WTC11 (cell line): ENCODE measurements at regions not wholly inside any gene's neighbourhood (a gene's known extent, or its start where the extent isn't known, plus 50 kb on each side); places are given as distances from the start of the nearest gene placed in this dataset.

Experiments
- ATAC-seq: fragments of 200-7000 bp; cut with Tn5 transposase; 2 replicates; pipeline ENCODE4 v1.10.0; 2021; ENCODE audit warnings: mild to moderate bottlenecking, moderate library complexity
- CTCF ChIA-PET: fragments of 300-600 bp; sonication (Branson Sonifier 250); formaldehyde crosslinking; loops from one replicate; lab custom pipeline; 2021; ENCODE audit warnings: antibody characterized with exemption; lab: Charles Lee
- POLR2A ChIA-PET: fragments of 350-600 bp; sonication (Branson Sonifier 250); formaldehyde crosslinking; loops from one replicate; lab custom pipeline; 2021; ENCODE audit warnings: antibody characterized with exemption; lab: Charles Lee
- DNase-seq: peaks from one replicate; pipeline ENCODE4 v3.0.0; 2021; ENCODE audit warnings: low spot score
- H3K27ac Mint-ChIP-seq: 2 replicates; pipeline ENCODE4 v1.8.0; 2021; ENCODE audit warnings: mixed read lengths
- H3K27me3 Mint-ChIP-seq: 2 replicates; pipeline ENCODE4 v1.8.0; 2021; ENCODE audit warnings: low read depth, mild to moderate bottlenecking, moderate library complexity, mixed read lengths
- H3K36me3 Mint-ChIP-seq: 2 replicates; pipeline ENCODE4 v1.8.0; 2021; ENCODE audit warnings: mixed read lengths
- H3K4me1 Mint-ChIP-seq: 2 replicates; pipeline ENCODE4 v1.8.0; 2022; ENCODE audit warnings: mixed read lengths
- H3K4me3 Mint-ChIP-seq: 2 replicates; pipeline ENCODE4 v1.8.0; 2021; ENCODE audit warnings: mild to moderate bottlenecking, moderate library complexity, mixed read lengths
- H3K9me3 Mint-ChIP-seq: 2 replicates; pipeline ENCODE4 v1.8.0; 2021; ENCODE audit warnings: mixed read lengths
- CBFB ChIP-seq: sonication (generic); formaldehyde crosslinking; IDR thresholded peaks from 2 replicates; pipeline ENCODE4 v1.8.1; 2022; ENCODE audit warnings: mild to moderate bottlenecking, low read depth, missing genetic modification reagents
- CREB1 ChIP-seq: sonication (generic); formaldehyde crosslinking; IDR thresholded peaks from 2 replicates; pipeline ENCODE4 v1.8.0; 2023; ENCODE audit warnings: mild to moderate bottlenecking, missing genetic modification reagents
- CREM ChIP-seq: sonication (generic); formaldehyde crosslinking; IDR thresholded peaks from 2 replicates; pipeline ENCODE4 v1.8.1; 2022; ENCODE audit warnings: mild to moderate bottlenecking, missing genetic modification reagents, moderate library complexity
- ELF4 ChIP-seq: sonication (generic); formaldehyde crosslinking; IDR thresholded peaks from 2 replicates; pipeline ENCODE4 v1.8.1; 2022; ENCODE audit warnings: low read depth, mild to moderate bottlenecking, moderate library complexity, missing genetic modification reagents
- GABPB1 ChIP-seq: sonication (generic); formaldehyde crosslinking; IDR thresholded peaks from 2 replicates; pipeline ENCODE4 v1.8.1; 2023; ENCODE audit warnings: mild to moderate bottlenecking, missing genetic modification reagents
- GTF2I ChIP-seq: fragments of 250-450 bp; sonication (Bioruptor Pico); conservative IDR thresholded peaks from 2 replicates; pipeline ENCODE4 v1.4.0; 2021; ENCODE audit warnings: mild to moderate bottlenecking
- IRF2 ChIP-seq: sonication (generic); formaldehyde crosslinking; IDR thresholded peaks from 2 replicates; pipeline ENCODE4 v1.8.0; 2022; ENCODE audit warnings: low read depth, missing genetic modification reagents, borderline replicate concordance
- JUN ChIP-seq: sonication (generic); formaldehyde crosslinking; IDR thresholded peaks from 2 replicates; pipeline ENCODE4 v1.8.0; 2023; ENCODE audit warnings: mild to moderate bottlenecking, missing genetic modification reagents
- RORB ChIP-seq: fragments of 250-450 bp; sonication (Bioruptor Pico); IDR thresholded peaks from 2 replicates; pipeline ENCODE4 v1.9.0; 2021; ENCODE audit warnings: mild to moderate bottlenecking
- SMAD3 ChIP-seq: sonication (generic); formaldehyde crosslinking; IDR thresholded peaks from 2 replicates; pipeline ENCODE4 v1.8.0; 2022; ENCODE audit warnings: missing genetic modification reagents, mild to moderate bottlenecking, borderline replicate concordance
- TP53 ChIP-seq: sonication (generic); formaldehyde crosslinking; IDR thresholded peaks from 2 replicates; pipeline ENCODE4 v1.8.1; 2023; ENCODE audit warnings: mild to moderate bottlenecking, missing genetic modification reagents
- ZNF423 ChIP-seq: fragments of 250-450 bp; sonication (Bioruptor Pico); IDR thresholded peaks from 2 replicates; pipeline ENCODE4 v2.1.2; 2022; ENCODE audit warnings: mild to moderate bottlenecking, moderate library complexity
- TF ChIP-seq, protein P1 (sequence below): sonication (generic); formaldehyde crosslinking; conservative IDR thresholded peaks from 2 replicates; pipeline ENCODE4 v1.8.1; 2023; ENCODE audit warnings: mild to moderate bottlenecking, low read depth, missing genetic modification reagents, moderate library complexity
- TF ChIP-seq, protein P2 (sequence below): sonication (generic); formaldehyde crosslinking; IDR thresholded peaks from 2 replicates; pipeline ENCODE4 v1.8.1; 2022; ENCODE audit warnings: mild to moderate bottlenecking, missing genetic modification reagents, moderate library complexity, borderline replicate concordance
- TF ChIP-seq, protein P3 (sequence below): fragments of 250-450 bp; sonication (Bioruptor Pico); IDR thresholded peaks from 2 replicates; pipeline ENCODE4 v1.9.0; 2021; ENCODE audit warnings: mild to moderate bottlenecking
- TF ChIP-seq, protein P4 (sequence below): fragments of 250-450 bp; sonication (Bioruptor Pico); IDR thresholded peaks from 2 replicates; pipeline ENCODE4 v2.1.2; 2022; ENCODE audit warnings: mild to moderate bottlenecking, moderate library complexity
- TF ChIP-seq, protein P5 (sequence below): sonication (generic); formaldehyde crosslinking; IDR thresholded peaks from 2 replicates; pipeline ENCODE4 v1.8.1; 2023; ENCODE audit warnings: mild to moderate bottlenecking, moderate library complexity, missing genetic modification reagents
- TF ChIP-seq, protein P6 (sequence below): fragments of 250-450 bp; sonication (Bioruptor Pico); IDR thresholded peaks from 2 replicates; pipeline ENCODE4 v1.8.0; 2021; ENCODE audit warnings: mild to moderate bottlenecking
- TF ChIP-seq, protein P7 (sequence below): sonication (generic); formaldehyde crosslinking; IDR thresholded peaks from 2 replicates; pipeline ENCODE4 v1.8.0; 2023; ENCODE audit warnings: mild to moderate bottlenecking, missing genetic modification reagents

DNA sequence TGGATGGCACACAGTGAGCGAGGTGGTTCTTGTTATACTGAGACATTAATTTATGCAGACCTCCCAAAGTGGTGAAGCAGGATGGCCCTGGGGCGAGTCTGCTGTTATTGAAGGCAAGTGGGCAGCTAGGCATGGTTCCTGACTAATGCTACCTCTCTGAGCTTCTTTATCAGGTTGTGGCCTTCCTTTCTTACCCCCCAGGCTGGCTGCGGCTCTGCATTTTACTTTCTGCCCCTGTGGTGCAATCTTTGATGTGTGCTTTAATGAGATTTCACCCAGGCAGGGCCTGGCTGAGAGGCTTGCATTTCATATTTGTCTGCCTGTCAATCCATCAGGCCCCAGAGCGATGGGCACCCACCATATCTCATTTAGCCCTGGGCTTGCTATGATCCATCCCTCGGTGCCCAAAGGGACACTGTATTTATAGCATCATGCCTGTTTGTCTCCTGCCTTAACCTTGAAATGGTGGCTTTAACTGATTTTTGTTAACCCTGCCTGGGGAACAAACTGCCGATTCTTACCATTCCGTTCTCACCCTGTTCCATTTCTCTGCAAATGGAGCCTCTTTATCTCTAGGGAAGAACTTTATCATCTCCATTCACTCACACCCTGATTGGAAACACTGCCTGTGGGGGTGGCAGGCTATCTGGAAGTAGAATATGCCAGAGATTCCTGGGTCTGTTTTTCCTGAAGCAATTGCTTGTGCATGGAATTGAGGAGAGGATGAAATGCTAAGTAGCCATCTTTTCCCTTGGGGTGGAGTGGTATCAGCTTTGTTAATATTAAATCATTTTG, 316.2 kb upstream of the THSD7B start (continued):
- TF ChIP-seq, protein P1, sequence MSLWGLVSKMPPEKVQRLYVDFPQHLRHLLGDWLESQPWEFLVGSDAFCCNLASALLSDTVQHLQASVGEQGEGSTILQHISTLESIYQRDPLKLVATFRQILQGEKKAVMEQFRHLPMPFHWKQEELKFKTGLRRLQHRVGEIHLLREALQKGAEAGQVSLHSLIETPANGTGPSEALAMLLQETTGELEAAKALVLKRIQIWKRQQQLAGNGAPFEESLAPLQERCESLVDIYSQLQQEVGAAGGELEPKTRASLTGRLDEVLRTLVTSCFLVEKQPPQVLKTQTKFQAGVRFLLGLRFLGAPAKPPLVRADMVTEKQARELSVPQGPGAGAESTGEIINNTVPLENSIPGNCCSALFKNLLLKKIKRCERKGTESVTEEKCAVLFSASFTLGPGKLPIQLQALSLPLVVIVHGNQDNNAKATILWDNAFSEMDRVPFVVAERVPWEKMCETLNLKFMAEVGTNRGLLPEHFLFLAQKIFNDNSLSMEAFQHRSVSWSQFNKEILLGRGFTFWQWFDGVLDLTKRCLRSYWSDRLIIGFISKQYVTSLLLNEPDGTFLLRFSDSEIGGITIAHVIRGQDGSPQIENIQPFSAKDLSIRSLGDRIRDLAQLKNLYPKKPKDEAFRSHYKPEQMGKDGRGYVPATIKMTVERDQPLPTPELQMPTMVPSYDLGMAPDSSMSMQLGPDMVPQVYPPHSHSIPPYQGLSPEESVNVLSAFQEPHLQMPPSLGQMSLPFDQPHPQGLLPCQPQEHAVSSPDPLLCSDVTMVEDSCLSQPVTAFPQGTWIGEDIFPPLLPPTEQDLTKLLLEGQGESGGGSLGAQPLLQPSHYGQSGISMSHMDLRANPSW (CRISPR knock-in tag) = no peak
- TF ChIP-seq, protein P2, sequence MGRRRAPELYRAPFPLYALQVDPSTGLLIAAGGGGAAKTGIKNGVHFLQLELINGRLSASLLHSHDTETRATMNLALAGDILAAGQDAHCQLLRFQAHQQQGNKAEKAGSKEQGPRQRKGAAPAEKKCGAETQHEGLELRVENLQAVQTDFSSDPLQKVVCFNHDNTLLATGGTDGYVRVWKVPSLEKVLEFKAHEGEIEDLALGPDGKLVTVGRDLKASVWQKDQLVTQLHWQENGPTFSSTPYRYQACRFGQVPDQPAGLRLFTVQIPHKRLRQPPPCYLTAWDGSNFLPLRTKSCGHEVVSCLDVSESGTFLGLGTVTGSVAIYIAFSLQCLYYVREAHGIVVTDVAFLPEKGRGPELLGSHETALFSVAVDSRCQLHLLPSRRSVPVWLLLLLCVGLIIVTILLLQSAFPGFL (CRISPR knock-in tag) = no peak
- TF ChIP-seq IRF2 (CRISPR knock-in tag) (no peak), GABPB1 (CRISPR knock-in tag) (no peak), SMAD3 (CRISPR knock-in tag) (no peak), GTF2I (no peak)
- TF ChIP-seq, all 79 proteins: peak for 0

DNA sequence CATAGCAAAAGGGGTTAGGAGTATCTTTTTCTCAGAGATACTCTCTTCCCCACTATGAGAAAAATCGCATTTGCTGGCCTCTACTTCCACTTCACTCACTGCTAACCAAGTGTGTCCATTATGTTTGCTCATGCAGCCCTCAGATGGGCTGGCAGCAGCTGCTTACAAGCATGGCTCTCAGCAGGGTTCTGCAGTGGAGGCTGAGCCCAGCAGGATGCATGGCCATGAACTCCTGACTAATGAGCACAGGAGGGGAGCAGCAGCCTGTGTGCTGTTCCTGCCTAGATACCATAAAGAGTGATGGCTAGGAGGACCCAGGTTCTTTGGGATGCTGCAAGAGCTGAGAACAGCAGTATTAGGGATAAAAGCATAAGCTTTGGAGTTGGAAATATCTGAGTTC, 316.9 kb upstream of the THSD7B start:
- TF ChIP-seq TP53 (no peak), ELF4 (CRISPR knock-in tag) (no peak), ZNF423 (CRISPR knock-in tag) (peak; percentile 81)
- TF ChIP-seq, protein P3, sequence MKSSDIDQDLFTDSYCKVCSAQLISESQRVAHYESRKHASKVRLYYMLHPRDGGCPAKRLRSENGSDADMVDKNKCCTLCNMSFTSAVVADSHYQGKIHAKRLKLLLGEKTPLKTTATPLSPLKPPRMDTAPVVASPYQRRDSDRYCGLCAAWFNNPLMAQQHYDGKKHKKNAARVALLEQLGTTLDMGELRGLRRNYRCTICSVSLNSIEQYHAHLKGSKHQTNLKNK (CRISPR knock-in tag) = no peak
- TF ChIP-seq, protein P4, sequence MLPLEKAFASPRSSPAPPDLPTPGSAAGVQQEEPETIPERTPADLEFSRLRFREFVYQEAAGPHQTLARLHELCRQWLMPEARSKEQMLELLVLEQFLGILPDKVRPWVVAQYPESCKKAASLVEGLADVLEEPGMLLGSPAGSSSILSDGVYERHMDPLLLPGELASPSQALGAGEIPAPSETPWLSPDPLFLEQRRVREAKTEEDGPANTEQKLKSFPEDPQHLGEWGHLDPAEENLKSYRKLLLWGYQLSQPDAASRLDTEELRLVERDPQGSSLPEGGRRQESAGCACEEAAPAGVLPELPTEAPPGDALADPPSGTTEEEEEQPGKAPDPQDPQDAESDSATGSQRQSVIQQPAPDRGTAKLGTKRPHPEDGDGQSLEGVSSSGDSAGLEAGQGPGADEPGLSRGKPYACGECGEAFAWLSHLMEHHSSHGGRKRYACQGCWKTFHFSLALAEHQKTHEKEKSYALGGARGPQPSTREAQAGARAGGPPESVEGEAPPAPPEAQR (CRISPR knock-in tag) = no peak
- TF ChIP-seq, protein P5, sequence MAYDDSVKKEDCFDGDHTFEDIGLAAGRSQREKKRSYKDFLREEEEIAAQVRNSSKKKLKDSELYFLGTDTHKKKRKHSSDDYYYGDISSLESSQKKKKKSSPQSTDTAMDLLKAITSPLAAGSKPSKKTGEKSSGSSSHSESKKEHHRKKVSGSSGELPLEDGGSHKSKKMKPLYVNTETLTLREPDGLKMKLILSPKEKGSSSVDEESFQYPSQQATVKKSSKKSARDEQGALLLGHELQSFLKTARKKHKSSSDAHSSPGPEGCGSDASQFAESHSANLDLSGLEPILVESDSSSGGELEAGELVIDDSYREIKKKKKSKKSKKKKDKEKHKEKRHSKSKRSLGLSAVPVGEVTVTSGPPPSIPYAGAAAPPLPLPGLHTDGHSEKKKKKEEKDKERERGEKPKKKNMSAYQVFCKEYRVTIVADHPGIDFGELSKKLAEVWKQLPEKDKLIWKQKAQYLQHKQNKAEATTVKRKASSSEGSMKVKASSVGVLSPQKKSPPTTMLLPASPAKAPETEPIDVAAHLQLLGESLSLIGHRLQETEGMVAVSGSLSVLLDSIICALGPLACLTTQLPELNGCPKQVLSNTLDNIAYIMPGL (CRISPR knock-in tag) = no peak
- H3K27me3 Mint-ChIP-seq = no peaks in the 10 kb centered on the region; the same call in 1 of the 2 replicates
- POLR2A ChIA-PET = no interaction called here
- peaks cover 10% of the 10 kb centered on the region for H3K4me1 Mint-ChIP-seq
- H3K27ac Mint-ChIP-seq = no peak overlapping the region
- H3K9me3 Mint-ChIP-seq = no peaks in the 10 kb centered on the region
- ATAC-seq (peak; percentile 56), DNase-seq (no peak)
- H3K4me3 Mint-ChIP-seq = no peak overlapping the region
- no peaks in the 10 kb centered on the region for H3K36me3 Mint-ChIP-seq
- CTCF ChIA-PET = no interaction called here

DNA sequence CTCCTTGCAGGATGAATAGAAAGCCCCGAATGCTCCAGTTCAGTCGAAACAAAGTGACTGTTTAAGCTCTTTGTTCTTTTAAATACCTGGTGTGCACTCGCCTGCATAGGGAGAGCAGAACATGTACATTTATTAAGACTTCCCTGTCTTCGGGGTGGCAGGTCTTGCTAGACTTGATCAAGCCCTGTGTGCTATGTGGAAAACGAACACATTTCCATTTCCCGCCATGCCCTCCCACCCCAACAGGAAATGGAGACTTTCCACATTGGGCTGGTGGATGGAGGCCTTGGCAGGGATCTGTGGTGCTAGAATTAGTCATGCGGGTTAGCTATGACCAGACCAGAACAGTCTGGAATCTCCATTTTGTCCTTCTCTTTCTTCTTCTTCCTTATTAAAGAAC, 321.0 kb upstream of the THSD7B start:
- TF ChIP-seq JUN (CRISPR knock-in tag) = no peak
- no peak for TF ChIP-seq CBFB (CRISPR knock-in tag)
- no peak for TF ChIP-seq CREM (CRISPR knock-in tag)
- TF ChIP-seq, protein P6, sequence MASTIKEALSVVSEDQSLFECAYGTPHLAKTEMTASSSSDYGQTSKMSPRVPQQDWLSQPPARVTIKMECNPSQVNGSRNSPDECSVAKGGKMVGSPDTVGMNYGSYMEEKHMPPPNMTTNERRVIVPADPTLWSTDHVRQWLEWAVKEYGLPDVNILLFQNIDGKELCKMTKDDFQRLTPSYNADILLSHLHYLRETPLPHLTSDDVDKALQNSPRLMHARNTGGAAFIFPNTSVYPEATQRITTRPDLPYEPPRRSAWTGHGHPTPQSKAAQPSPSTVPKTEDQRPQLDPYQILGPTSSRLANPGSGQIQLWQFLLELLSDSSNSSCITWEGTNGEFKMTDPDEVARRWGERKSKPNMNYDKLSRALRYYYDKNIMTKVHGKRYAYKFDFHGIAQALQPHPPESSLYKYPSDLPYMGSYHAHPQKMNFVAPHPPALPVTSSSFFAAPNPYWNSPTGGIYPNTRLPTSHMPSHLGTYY = no peak
- TF ChIP-seq, protein P7, sequence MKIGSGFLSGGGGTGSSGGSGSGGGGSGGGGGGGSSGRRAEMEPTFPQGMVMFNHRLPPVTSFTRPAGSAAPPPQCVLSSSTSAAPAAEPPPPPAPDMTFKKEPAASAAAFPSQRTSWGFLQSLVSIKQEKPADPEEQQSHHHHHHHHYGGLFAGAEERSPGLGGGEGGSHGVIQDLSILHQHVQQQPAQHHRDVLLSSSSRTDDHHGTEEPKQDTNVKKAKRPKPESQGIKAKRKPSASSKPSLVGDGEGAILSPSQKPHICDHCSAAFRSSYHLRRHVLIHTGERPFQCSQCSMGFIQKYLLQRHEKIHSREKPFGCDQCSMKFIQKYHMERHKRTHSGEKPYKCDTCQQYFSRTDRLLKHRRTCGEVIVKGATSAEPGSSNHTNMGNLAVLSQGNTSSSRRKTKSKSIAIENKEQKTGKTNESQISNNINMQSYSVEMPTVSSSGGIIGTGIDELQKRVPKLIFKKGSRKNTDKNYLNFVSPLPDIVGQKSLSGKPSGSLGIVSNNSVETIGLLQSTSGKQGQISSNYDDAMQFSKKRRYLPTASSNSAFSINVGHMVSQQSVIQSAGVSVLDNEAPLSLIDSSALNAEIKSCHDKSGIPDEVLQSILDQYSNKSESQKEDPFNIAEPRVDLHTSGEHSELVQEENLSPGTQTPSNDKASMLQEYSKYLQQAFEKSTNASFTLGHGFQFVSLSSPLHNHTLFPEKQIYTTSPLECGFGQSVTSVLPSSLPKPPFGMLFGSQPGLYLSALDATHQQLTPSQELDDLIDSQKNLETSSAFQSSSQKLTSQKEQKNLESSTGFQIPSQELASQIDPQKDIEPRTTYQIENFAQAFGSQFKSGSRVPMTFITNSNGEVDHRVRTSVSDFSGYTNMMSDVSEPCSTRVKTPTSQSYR (CRISPR knock-in tag) = no peak
- TF ChIP-seq RORB = no peak
- no peak for TF ChIP-seq CREB1
- Mint-ChIP-seq H3K27ac (no peak overlapping the region), H3K36me3 (no peaks in the 10 kb centered on the region), H3K27me3 (no peaks in the 10 kb centered on the region), H3K4me3 (no peak overlapping the region), H3K4me1 (peaks cover 29% of the 10 kb centered on the region), H3K9me3 (no peaks in the 10 kb centered on the region)
- no peak for ATAC-seq
- CTCF ChIA-PET = interaction anchor here (2.7 kb wide), 1 partner anchor 21 kb away, joined by 9 read pairs; no protein-coding TSS in a partner anchor
- no peak for DNase-seq
- POLR2A ChIA-PET = no interaction called here
